OCI-LY7 (cell line): ENCODE measurements at regions not wholly inside any gene's neighbourhood (a gene's known extent, or its start where the extent isn't known, plus 50 kb on each side); places are given as distances from the start of the nearest gene placed in this dataset.

ENCODE experiments used
- BruUV-seq: library from RNA; stranded (reverse); fragments of 400-500 nt; replicated peaks from 2 replicates; lab custom pipeline; 2021; lab: Mats Ljungman, UMichigan
- CTCF ChIA-PET: fragments of 300-600 bp; sonication (Branson Sonifier 250); formaldehyde crosslinking; loops from one replicate; lab custom pipeline; 2022; ENCODE audit warnings: antibody characterized with exemption; ENCODE audit not compliant: unreplicated experiment; lab: Charles Lee
- POLR2A ChIA-PET: fragments of 300-600 bp; sonication (Branson Sonifier 250); formaldehyde crosslinking; loops from one replicate; lab custom pipeline; 2022; ENCODE audit warnings: antibody characterized with exemption; lab: Charles Lee
- DNase-seq: peaks from one replicate; pipeline ENCODE4 v3.0.0-alpha.2; 2015; ENCODE audit warnings: low spot score
- H2AFZ ChIP-seq: fragments of 200-600 bp; sonication (generic), shearing (Covaris generic); 2 replicates; pipeline ENCODE4 v1.6.1; 2014; ENCODE audit warnings: mild to moderate bottlenecking, antibody characterized with exemption, low read length, moderate library complexity
- H3K27ac ChIP-seq: fragments of 200-600 bp; sonication (generic); 2 replicates; pipeline ENCODE4 v1.5.1; 2014; ENCODE audit warnings: mixed run types, low read depth, mild to moderate bottlenecking, moderate library complexity, low read length, inconsistent platforms; ENCODE audit not compliant: poor library complexity, severe bottlenecking
- H3K36me3 ChIP-seq: fragments of 200-600 bp; sonication (generic); 2 replicates; pipeline ENCODE4 v1.6.1; 2014; ENCODE audit warnings: mild to moderate bottlenecking, antibody characterized with exemption, low read length, moderate library complexity, mixed read lengths; ENCODE audit not compliant: insufficient read depth
- H3K4me1 ChIP-seq: fragments of 200-600 bp; sonication (generic); 2 replicates; pipeline ENCODE4 v1.5.1; 2014; ENCODE audit warnings: mild to moderate bottlenecking, low read length; ENCODE audit not compliant: insufficient read depth, poor library complexity, severe bottlenecking
- H3K4me2 ChIP-seq: fragments of 200-600 bp; sonication (generic); 2 replicates; pipeline ENCODE4 v1.6.1; 2014; ENCODE audit warnings: mild to moderate bottlenecking, low read length
- H3K4me3 ChIP-seq: fragments of 200-600 bp; sonication (generic); 2 replicates; pipeline ENCODE4 v1.5.1; 2014; ENCODE audit warnings: mild to moderate bottlenecking, low read depth, low read length; ENCODE audit not compliant: poor library complexity, severe bottlenecking
- H3K79me2 ChIP-seq: fragments of 200-600 bp; sonication (generic); 2 replicates; pipeline ENCODE4 v1.6.1; 2016; ENCODE audit warnings: low read depth, mild to moderate bottlenecking, low read length, moderate library complexity, mixed read lengths; ENCODE audit not compliant: insufficient read depth
- H3K9me2 ChIP-seq: fragments of 200-600 bp; sonication (generic); 2 replicates; pipeline ENCODE4 v1.6.1; 2016; ENCODE audit warnings: mild to moderate bottlenecking, low read length, mixed read lengths; ENCODE audit not compliant: insufficient read depth
- H3K9me3 ChIP-seq: fragments of 200-600 bp; sonication (generic); 2 replicates; pipeline ENCODE4 v1.6.1; 2014; ENCODE audit warnings: mild to moderate bottlenecking, mixed run types, low read length, mixed read lengths
- H4K20me1 ChIP-seq: fragments of 200-600 bp; sonication (generic); 2 replicates; pipeline ENCODE4 v1.6.1; 2014; ENCODE audit warnings: mild to moderate bottlenecking, antibody characterized with exemption, low read length, moderate library complexity, mixed read lengths; ENCODE audit not compliant: insufficient read depth
- CTCF ChIP-seq: fragments of 200-600 bp; sonication (generic); conservative IDR thresholded peaks from 2 replicates; pipeline ENCODE4 v1.5.1; 2014; ENCODE audit warnings: mild to moderate bottlenecking, antibody characterized with exemption, low read length, moderate library complexity, mixed read lengths
- EZH2phosphoT487 ChIP-seq: fragments of 200-600 bp; sonication (generic); IDR thresholded peaks from 2 replicates; pipeline ENCODE4 v1.6.1; 2018; ENCODE audit warnings: low read depth, borderline replicate concordance, mild to moderate bottlenecking, mixed run types, antibody characterized with exemption, low read length, moderate library complexity, mixed read lengths
- intact Hi-C: fragments of 100-400 bp; cut with micrococcal nuclease; formaldehyde crosslinking; loops from one replicate; pipeline ENCODE4 v1.10.0; 2022; ENCODE audit not compliant: unreplicated experiment

- no peaks in the 10 kb centered on the region for H4K20me1 ChIP-seq
- no peak overlapping the region for H3K27ac ChIP-seq
- H3K9me2 ChIP-seq: no peaks in the 10 kb centered on the region
- H3K79me2 ChIP-seq: no peaks in the 10 kb centered on the region
- POLR2A ChIA-PET: no interaction called here
- CTCF ChIA-PET: no interaction called here
- H3K36me3 ChIP-seq: no peaks in the 10 kb centered on the region
- H3K9me3 ChIP-seq: no peaks in the 10 kb centered on the region
- H3K4me1 ChIP-seq: no peaks in the 10 kb centered on the region
- intact Hi-C loops: no loop called here
- no peak overlapping the region for H3K4me3 ChIP-seq
- BruUV-seq: no TSS peak
- no peak for DNase-seq
- TF ChIP-seq EZH2phosphoT487 (no peak), CTCF (no peak)
- no peak overlapping the region for H3K4me2 ChIP-seq
- no peak overlapping the region for H2AFZ ChIP-seq
These were observed 612.2 kb upstream of the EPHA6 start for GRCh38 chr3:96202181-96202580.

- no peak overlapping the region for H3K27ac ChIP-seq
- CTCF ChIA-PET: no interaction called here
- POLR2A ChIA-PET: interaction anchor here (0.6 kb wide), 1 partner anchor 354 kb away, joined by 3 read pairs; no protein-coding TSS in a partner anchor
- H4K20me1 ChIP-seq: no peaks in the 10 kb centered on the region
- no peak overlapping the region for H2AFZ ChIP-seq
- intact Hi-C loops: no loop called here
- H3K36me3 ChIP-seq: no peaks in the 10 kb centered on the region
- H3K4me2 ChIP-seq: no peak overlapping the region
- BruUV-seq: no TSS peak
- H3K79me2 ChIP-seq: no peaks in the 10 kb centered on the region
- H3K9me2 ChIP-seq: no peaks in the 10 kb centered on the region
- no peaks in the 10 kb centered on the region for H3K4me1 ChIP-seq
- peaks cover 10% of the 10 kb centered on the region; the same call in 1 of the 2 replicates for H3K9me3 ChIP-seq
- TF ChIP-seq EZH2phosphoT487 (no peak), CTCF (no peak)
- H3K4me3 ChIP-seq: no peak overlapping the region
- DNase-seq: no peak
These were observed 604.7 kb upstream of the EPHA6 start for GRCh38 chr3:96209699-96210098.

- H3K79me2 ChIP-seq: no peaks in the 10 kb centered on the region
- POLR2A ChIA-PET: no interaction called here
- no peak overlapping the region for H2AFZ ChIP-seq
- no peaks in the 10 kb centered on the region for H3K36me3 ChIP-seq
- H3K27ac ChIP-seq: no peak overlapping the region
- no peak for DNase-seq
- no peak overlapping the region for H3K4me2 ChIP-seq
- no peaks in the 10 kb centered on the region for H3K9me2 ChIP-seq
- intact Hi-C loops: no loop called here
- CTCF ChIA-PET: no interaction called here
- H3K4me1 ChIP-seq: no peaks in the 10 kb centered on the region
- H4K20me1 ChIP-seq: no peaks in the 10 kb centered on the region
- no peak for TF ChIP-seq CTCF
- no peak for TF ChIP-seq EZH2phosphoT487
- no TSS peak for BruUV-seq
- H3K4me3 ChIP-seq: no peak overlapping the region
- peaks cover 10% of the 10 kb centered on the region; the same call in 1 of the 2 replicates for H3K9me3 ChIP-seq
These were observed 601.0 kb upstream of the EPHA6 start for GRCh38 chr3:96213393-96213792.
